ENCODE measurements at regions not wholly inside any gene's neighbourhood (a gene's known extent, or its start where the extent isn't known, plus 50 kb on each side); places are given as distances from the start of the nearest gene placed in this dataset.

DNA sequence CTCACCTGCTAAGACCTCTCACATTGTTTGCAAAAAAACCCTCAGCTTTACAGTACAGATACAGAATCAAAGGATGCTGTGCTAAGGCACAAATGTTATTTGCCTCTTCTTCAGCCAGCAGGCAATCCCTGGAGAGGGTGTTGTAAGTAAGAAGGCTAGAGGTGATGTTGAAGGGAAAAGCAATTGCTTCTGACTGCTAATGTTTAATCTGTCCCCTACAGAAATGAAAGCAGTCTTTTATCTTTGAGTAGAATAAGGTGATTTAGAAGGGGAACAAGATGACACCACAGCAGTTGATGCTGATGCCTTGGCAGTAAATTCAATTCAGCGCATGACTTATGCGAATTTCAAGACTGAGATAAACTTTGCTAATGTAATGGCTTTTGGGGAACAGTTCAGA, 1064.8 kb upstream of the IGFBP7 start:
- DNase-seq = no peak

DNA sequence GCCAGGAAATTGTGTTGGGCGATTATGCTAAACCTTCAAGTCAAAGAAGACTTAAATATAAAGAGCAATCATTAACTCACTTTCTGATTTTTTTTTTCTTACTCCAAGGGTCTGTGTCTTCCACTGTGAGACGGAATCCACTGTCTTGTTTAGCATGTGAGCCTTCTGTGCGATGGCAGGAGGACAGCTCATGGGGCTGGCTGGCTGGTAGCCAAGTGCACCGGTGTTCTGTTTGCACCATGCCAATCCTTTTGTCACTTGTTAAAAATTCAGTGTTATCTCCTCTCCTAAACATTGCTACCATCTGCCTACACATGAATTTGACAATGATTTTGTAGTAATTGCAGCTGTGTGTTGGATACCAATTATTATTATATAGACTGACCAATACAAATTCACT, 1056.3 kb upstream of the IGFBP7 start:
- peak; percentile 39 for DNase-seq

DNA sequence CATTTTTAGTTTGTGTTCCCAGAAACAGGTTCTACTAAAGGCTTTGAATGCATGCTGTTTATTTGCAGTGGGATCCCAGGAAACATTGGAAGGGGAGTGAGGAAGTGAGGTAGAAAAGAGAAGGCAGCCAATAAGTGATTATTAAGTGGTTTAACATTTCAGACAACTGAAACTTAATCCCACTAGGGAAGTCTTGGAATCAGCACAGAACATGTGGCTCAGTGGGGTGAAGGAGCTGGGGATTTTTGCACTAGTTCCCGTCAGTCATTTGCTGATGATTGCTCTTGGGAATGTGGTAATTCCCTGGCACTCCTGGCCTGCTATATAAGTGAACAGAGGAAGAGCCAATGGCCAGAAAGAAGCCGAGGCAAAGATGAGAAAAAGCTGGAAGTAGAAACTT, 1053.0 kb upstream of the IGFBP7 start:
- DNase-seq = no peak

DNA sequence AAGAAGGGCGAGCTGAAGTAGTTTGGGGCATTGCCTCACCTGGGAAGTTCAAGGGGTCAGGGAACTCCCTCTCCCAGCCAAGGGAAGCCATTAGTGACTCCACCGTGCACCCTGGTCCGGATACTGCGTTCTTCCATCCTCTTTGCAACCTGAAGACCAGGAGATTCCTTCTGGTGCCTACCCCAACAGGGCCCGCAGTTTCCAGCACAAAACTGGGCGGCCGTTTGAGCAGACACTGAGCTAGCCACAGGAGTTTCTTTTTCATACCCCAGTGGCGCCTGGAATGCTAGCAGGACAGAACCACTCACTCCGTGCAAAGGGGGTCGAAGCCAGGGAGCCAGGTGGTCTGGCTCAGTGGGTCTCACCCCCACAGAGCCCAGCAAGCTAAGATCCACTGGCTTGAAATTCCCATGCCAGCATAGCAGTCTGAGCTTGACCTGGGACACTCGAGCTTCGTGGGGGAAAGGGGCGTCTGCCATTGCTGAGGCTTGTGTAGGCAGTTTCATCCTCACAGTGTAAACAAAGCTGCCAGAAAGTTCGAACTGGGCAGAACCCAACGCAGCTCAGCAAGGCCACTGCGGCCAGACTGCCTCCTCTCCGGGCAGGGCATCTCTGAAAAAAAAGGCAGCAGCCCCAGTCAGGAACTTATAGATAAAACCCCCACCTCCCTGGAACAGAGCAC, 1039.4 kb upstream of the IGFBP7 start:
- no peak for DNase-seq

DNA sequence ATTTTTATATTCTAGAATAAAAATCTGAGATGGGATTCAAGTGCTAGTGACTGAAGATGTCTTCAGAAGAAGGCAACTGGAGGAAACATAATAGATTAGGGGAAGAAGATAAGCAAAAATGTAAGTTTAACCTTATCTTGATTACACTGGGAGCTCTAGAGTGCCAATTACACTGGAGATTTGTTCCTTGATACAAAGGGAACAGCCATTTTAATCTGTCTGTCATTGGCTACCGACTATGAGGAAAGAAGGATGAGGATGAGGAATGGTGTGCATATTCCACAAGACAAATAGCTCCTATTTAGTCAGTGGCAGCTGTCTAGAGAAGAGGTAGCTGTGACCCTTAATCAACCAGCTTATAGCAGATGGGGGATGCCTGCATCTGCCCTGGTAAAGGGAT, 1034.5 kb upstream of the IGFBP7 start:
- peak; percentile 41 for DNase-seq

DNA sequence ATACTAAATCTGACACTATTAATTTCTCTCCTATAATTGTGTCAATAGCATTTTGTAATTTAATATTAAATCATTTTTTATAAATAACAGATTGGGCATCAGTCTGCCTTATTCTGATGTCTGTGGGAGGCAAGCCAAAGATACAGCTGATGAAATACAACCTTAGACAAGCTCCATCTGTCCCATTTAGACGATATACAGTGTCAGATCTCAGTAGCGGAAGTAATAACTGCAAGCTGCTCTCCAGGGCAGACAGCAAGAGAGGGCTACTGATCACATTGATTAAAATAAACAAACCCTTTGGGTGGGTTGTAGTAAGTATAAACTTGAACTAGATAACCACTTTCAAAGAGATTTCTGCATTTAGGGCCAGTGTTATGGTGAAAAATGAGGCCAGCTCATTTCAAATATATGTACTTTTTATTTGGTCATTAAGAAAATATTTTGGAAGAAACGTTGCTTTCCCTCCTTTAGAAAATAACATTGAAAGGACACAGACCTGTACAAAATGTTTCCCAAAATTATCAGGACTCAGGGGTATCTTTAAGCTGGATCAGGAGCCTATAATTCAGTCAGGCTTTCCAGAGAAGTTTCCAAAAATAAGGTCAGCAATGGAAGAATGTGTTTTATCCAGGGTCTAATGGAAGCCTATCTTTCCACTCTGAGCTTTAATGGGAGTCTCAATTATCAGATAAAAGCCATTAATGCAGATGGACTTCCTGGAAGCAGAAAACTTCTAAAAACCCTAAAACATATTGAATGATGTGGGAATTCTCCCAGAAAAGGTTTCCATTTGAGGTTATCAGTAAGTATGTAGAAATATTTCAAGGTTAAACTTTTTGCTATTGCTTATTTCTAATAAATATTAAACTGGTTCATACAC, 1028.8 kb upstream of the IGFBP7 start:
- DNase-seq = peak; percentile 89

DNA sequence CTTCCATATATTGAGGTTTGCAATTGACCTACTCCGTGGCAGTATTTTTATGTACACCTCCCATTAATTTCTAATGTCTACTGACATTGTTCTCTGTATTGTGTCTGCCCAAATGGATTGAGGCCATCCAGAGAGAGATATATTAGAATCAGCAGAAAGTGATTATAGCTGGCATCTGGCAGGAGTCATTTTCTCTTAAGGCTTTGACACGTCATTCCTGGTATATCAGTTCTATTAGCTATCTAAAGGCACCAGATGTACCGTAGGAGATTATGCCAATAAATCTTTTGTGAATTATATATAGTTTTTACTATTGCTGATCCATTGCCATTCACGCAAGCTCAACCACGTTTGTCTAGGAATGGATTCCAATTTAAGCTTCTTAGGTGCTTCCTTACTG, 1026.4 kb upstream of the IGFBP7 start:
- no peak for DNase-seq

DNA sequence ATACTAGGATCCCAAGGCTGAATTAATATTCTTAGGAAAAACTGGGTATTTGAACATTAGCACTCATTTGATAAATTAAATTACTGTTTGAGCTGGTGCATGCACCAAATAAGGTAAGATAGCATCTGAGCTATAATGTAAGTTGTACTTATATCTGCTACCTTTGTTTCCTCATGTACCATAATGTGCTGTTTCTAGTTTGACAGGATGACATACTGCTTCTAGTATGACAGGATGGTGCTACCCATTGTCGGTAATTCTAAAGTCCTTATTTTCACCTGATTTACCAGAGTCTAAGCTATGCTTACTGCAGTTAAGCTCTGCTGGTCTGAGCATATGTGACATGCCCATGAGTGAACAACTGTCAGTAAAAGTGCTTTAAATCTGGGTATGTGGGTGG, 1017.5 kb upstream of the IGFBP7 start:
- DNase-seq = no peak

DNA sequence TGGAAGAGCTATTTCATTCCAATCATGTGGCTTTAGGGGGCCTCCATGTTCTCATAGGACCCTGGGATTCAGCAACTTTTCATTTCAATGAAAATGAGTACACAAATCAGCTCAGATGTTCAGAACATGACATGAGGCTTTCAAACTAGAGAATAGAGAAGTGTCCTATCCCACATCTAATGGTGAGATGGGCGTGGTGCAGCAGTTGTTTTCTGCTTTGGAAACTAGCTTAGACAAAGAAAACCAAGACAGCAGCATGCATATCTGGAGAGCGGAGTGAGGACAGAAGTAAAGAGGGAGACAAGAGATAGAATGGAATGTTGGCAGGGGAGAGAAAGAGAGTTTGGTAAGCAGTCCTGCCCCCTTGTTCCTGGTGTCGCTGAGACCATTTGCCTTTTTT, 1009.1 kb upstream of the IGFBP7 start:
- no peak for DNase-seq

DNA sequence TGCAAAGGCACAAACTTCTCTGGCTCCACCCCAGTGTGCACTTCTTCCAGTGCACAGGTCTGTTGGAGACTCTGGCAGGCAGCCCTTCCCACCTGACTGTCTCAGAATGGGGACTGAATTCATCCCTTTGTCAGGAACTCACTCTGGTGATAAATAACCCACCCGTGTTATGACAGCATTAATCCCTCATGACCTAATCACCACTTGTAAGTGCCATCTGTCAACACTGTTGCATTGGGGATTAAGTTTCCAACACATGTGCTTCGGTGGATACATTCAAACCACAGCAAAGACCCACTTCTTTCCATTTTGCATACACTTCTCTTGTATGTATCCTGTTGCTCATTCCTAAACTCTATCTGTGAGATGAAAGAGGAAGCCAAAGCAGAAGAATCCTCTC, 1002.9 kb upstream of the IGFBP7 start:
- DNase-seq = peak; percentile 67

DNA sequence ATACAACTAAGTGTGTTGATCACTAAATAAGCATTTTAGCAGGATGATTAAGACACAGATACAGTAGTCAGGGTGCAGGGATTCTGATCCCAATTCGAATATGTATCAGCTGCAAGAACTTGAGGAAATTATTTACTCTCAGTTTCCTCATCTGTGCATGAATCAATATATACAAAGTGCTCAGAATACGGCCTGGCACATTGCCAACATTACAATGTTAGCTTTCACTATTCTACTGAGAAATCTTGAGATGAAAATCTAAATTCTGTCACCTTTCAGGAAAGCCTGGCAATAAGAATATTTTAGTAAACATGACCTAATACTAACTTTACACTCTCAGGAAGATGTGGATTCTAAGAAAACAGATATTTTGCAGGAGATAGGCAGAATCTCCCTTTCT, 1001.6 kb upstream of the IGFBP7 start:
- DNase-seq = no peak

DNA sequence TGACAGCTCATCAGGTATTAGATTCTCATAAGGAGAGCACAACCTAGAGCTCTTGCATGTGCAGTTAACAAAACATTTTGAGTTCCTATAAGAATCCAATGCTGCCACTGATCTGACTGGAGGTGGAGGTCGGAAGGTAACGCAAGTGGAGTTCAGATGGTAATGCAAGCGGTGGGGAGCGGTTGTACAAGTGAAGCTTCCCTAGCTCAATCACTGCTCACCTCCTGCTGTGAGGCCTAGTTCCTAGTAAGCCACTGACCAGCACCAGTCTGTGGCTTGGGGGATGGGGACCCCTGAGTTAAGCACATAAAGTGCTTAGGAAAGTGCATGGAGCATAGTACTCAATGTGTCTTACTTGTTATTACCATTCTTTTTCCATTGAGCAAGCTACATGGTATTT, 983.2 kb upstream of the IGFBP7 start:
- no peak for DNase-seq

DNA sequence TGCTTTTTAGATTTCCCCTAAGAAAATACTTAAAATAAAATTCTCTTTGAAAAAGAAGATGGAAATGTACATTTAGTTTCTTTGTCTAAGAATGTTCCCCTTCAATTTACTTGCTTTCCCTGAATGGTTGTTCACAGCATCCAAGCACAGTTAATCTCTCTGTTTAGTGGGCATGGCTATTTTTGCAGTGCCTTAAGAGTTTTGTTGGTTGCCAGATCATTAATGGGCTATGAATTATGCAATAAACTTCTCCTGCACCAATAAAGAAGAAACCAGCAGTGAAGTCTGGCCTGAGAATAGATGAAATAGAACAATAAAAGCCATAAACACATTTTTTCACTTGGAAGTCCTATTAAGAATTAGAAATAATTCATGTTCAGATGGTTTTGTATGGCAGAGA, 980.4 kb upstream of the IGFBP7 start:
- DNase-seq = no peak

DNA sequence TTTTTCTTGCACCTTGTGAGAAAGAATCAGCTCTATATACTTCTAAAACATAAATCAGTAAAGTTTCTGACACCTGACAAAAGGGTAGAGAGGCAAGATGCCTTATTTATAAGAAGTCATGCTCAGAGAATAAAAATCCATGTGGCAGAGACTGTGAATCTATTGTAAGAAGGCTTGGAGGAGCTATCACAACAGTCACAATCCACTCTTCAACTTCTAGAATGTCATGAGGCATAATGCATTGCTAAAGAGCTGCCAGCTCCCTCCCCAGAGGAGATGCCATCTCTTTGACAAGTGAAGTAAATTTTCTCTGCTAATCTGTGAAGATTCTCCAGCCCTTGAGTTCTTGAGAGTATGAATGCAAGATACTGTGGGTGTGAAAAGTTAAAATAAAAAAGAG, 971.2 kb upstream of the IGFBP7 start:
- DNase-seq = no peak

DNA sequence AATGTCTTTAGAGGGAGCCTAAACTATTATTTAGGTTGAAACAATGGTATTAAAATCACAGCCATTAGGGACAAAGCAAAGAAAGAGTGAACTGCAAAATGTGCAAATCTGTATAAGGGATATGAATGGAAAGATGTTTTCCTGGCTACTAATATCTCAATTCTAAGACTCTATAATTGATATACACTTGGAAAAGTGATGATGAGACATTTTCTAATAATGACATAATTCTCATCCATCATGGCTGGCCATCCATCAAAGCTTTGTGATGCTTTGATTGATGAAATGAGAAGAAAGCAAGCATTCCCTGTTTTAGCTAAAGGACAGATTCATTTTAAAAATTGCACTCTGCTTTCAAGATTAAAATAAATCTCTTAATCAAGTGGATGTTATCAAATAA, 965.5 kb upstream of the IGFBP7 start:
- DNase-seq = no peak

DNA sequence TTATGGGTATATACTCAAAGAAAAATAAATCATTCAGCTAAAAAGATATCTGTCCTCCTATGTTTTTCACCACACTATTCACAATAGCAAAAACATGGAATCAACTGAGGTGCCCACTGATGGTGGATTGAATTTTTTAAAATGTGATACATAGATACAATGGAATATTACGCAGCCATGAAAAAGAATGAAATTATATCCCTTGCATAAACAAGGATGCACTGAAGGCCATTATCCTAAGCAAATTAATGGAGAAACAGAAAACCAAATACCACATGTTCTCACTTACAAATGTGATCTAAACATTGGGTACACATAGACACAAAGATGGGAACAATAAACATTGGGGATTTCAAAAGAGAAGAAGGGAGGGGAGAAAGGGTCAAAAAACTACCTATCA, 964.2 kb upstream of the IGFBP7 start:
- no peak for DNase-seq

DNA sequence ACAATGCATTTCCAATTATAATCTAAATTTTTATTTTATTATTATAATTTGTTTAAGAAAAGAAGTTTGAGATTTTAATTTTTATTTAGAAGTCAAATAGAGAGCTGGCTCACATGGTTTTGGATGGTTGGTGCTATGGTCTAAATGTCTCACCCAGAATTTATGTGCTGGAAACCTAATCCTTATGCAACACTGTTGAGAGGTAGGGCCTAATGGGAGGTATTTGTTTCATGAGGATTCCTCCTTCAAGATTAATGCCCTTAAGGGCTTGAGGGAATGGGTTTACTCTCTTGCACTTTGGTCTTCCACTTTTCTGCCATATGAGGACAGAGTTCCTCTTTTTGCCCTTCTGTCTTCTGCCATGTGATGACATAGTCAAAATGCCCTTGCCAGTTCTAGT, 960.5 kb upstream of the IGFBP7 start:
- no peak for DNase-seq

DNA sequence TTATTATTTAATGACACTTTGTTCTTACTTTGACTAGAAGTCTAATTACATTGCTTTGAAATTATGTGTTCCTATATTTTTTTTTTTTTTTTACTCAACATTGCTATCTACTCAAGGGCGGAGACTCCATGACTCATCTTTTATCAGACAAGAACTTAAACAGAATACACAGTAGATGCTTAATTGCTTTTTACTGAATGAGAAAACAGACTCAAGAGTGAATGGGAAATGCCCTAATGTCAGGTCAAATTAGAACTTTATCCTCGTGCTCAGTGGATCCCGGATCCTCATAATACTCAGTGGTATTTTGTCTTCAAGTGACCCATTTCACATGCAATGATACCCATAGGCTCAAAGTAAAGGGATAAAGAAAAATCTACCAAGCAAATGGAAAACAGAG, 954.5 kb upstream of the IGFBP7 start:
- DNase-seq = no peak

DNA sequence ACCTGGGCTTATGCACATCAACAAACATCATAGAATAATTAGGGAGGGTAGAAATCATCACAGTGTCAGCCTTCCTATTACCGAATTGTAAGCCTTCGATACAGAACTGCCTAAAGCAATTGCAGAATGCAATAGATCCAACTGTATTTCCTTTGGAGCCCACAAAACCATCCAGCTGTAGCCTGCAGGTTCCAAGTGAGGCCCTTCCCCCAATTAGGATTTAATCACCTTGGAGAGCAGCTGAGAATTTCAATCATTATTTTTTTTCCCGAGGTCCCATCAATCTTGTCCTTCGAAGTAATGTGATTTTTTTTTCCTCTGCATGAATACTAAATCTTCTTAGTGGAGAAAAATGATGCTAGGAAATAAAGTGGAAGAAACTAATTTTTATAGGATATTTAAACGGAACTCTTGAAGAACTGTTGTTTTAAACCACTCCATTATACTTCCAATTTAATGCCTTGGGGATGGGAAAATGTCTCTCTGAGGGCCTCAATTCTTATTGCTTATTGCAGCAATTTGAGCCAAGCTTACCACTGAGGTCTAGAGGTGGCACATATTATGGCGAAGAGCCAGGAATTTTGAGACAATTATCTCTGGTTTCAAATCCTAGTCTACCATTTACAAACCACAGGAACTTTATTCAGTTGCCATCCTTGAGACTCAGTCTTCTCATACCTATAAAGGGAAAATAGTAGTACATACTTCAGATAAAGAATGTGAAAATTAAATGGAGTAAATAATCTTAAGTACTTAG, 953.4 kb upstream of the IGFBP7 start:
- no peak for DNase-seq

DNA sequence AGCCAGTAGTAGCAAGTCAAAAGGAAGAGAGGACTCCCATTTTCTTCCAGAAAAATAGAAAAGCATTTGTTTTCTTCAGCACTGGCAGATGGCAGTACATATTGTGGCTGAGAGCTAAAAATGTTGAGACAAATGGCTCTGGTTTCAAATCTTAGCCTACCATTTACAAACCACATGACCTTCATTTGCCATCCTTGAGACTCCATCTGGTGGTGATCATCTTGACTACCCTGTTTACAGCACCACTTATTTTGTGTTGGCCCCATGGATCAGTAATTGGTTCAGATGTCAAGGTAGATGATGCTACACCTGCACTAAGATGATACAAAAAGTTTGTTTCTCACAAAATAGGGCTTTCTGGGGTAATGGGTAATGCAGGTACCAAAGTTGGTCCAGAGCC, 951.8 kb upstream of the IGFBP7 start:
- DNase-seq = no peak

DNA sequence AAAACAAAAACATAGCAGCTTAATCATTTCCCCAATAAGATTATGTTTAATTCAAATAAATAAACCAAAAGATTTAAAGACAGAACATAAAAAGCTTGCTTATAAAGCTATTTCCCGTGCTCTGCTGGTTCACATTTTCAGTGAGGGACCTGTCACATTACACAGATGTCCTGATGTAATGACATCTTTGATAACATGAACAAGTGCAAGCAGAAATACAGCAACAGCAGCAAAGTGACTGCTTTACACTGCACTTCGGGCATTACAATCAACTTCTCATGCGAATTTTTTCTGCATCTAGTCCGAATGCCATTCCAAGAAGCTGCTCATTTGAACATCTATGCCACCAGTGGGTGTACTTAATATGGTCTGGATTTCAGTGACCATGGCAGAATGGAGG, 940.3 kb upstream of the IGFBP7 start:
- DNase-seq = no peak

DNA sequence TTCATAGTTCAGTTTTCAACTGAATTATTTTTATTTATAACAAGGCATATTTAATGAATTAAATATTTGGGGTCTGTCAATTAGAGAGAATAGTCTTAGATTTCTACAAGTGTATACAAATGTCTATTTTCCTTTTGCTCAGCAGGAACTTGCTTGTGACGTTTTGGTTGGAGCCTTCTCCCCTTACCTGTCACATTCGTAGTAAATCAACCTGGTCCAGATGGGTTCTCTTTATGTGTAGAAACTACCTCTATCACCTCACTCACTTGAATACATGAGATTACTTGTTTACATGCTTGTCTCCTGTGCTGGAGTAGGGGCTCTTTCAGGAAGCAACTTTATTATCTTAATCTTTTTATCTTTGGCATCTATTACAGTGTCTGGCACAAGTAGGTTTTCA, 938.3 kb upstream of the IGFBP7 start:
- DNase-seq = no peak

DNA sequence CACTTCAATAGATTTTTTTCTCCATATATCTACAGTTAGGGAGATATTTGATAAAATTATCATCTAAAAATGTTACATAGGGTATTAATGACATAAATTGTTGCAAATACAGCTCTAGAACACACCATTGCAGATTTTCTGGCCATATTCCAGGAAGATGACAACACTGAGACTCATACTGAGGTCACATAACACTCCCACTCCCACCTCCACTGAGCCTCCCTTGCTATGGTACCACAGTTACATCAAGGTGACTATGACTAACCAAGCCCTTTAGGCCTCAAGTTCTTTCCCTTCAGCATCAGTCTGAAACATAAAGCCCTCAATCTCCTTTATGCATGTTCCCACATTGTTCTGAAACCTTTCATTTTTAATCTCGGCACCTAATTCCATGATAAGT, 932.0 kb upstream of the IGFBP7 start:
- DNase-seq = no peak

DNA sequence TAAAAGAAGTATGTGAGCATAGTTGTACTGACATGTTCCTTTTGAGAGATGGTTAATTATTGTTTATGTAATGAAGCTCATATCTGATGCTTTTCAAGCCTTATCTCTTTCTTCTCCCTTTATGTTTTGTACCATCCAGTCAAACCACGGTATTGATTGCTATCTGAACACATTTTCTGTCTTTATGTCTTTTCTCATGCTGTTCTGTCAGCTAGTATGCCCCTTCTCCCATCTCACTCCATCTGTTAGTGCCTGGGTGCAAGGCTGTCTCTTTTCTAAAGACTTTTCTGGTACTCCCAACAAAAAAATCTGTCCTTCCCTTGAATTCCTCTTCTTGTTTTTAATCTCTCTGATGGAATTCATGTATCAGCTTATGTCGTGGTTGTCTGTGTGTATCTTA, 883.8 kb upstream of the IGFBP7 start:
- DNase-seq = no peak

Data from NCI-H1694 treated with DMSO at 0.1 percent for 48 hours (cell line).